HepG2 (cell line): ENCODE measurements at regions not wholly inside any gene's neighbourhood (a gene's known extent, or its start where the extent isn't known, plus 50 kb on each side); places are given as distances from the start of the nearest gene placed in this dataset.

ENCODE experiments used
- ATAC-seq: fragments of 200-7000 bp; cut with Tn5 transposase; 3 replicates; pipeline ENCODE4 v1.9.1; 2020; ENCODE audit warnings: mild to moderate bottlenecking, moderate library complexity
- BruUV-seq: library from RNA; stranded (reverse); fragments of 400-500 nt; replicated peaks from 2 replicates; lab custom pipeline; 2021; lab: Mats Ljungman, UMichigan
- CTCF ChIA-PET: fragments of 300-600 bp; formaldehyde crosslinking; extraction: SDS; loops from one replicate; lab custom pipeline; 2021; ENCODE audit warnings: low total read pairs, inconsistent platforms, low intra/inter-chr PET ratio; lab: Yijun Ruan, JAX
- POLR2A ChIA-PET: fragments of 350-600 bp; sonication (Branson Sonifier 250); formaldehyde crosslinking; loops from one replicate; lab custom pipeline; 2020; ENCODE audit warnings: antibody characterized with exemption, inconsistent platforms; lab: Yijun Ruan, JAX
- DNase-seq: peaks from one replicate; pipeline ENCODE4 v3.0.0-alpha.2; 2015; ENCODE audit warnings: low spot score
- FAIRE-seq: peaks from 3 replicates; lab custom pipeline; 2011; peaks lifted over from hg19 to GRCh38; lab: Jason Lieb, UNC
- H2AFZ ChIP-seq: one replicate; pipeline ENCODE4 v1.6.1; 2011; ENCODE audit warnings: low read length, inconsistent platforms
- H3K27ac ChIP-seq: fragments of 300-600 bp; 3 replicates; pipeline ENCODE4 v1.8.0; 2011; ENCODE audit warnings: mixed run types, mild to moderate bottlenecking, mixed read lengths, low read length, inconsistent platforms; ENCODE audit not compliant: insufficient read depth; ENCODE audit errors: extremely low read length
- H3K27me3 ChIP-seq, 2 experiments: fragments of 200-600 bp in 1 of 2; 2 replicates in 1 of 2; 3 replicates in 1 of 2; pipeline versions ENCODE4 v1.6.0 to v1.8.0; 2011; ENCODE audit warnings: low read length in 2 of 2, mild to moderate bottlenecking in 2 of 2, moderate library complexity in 2 of 2, inconsistent platforms in 1 of 2; ENCODE audit not compliant: insufficient read depth in 2 of 2, control insufficient read depth in 1 of 2
- H3K36me3 ChIP-seq, 2 experiments: fragments of 200-600 bp in 1 of 2; replicated peaks in 1 of 2; 2 replicates in 1 of 2; 3 replicates in 1 of 2; pipeline versions ENCODE4 v1.5.1 to v1.8.0; 2011; ENCODE audit warnings: low read length in 2 of 2, inconsistent platforms in 1 of 2; ENCODE audit not compliant: insufficient read depth in 2 of 2, control insufficient read depth in 1 of 2
- H3K4me1 ChIP-seq: 2 replicates; pipeline ENCODE4 v1.5.1; 2012; ENCODE audit warnings: low read length, inconsistent platforms; ENCODE audit not compliant: insufficient read depth
- H3K4me2 ChIP-seq: 2 replicates; pipeline ENCODE4 v1.6.0; 2011; ENCODE audit warnings: low read depth, low read length, inconsistent platforms
- H3K4me3 ChIP-seq, 3 experiments: fragments of 200-600 bp in 1 of 3; sonication (generic), shearing (Covaris generic) in 1 of 3; replicated peaks in 1 of 3; 2 replicates each; pipeline ENCODE4 v1.5.1; 2011 to 2016; ENCODE audit warnings: low read length in 3 of 3, inconsistent platforms in 2 of 3, low read depth in 2 of 3, mild to moderate bottlenecking in 2 of 3, control low read depth in 1 of 3, mixed read lengths in 1 of 3; ENCODE audit not compliant: insufficient read depth in 1 of 3
- H3K79me2 ChIP-seq: one replicate; pipeline ENCODE4 v1.6.1; 2011; ENCODE audit warnings: low read length, inconsistent platforms; ENCODE audit not compliant: insufficient read depth
- H3K9ac ChIP-seq: 2 replicates; pipeline ENCODE4 v1.6.0; 2011; ENCODE audit warnings: mild to moderate bottlenecking, low read depth, low read length, inconsistent platforms; ENCODE audit not compliant: insufficient read depth
- H3K9me3 ChIP-seq: 2 replicates; pipeline ENCODE4 v1.5.1; 2012; ENCODE audit warnings: mild to moderate bottlenecking, low read length
- H4K20me1 ChIP-seq: 2 replicates; pipeline ENCODE4 v1.6.0; 2011; ENCODE audit warnings: inconsistent platforms, mild to moderate bottlenecking, low read length, moderate library complexity; ENCODE audit not compliant: insufficient read depth
- HES4 ChIP-seq: sonication (generic); formaldehyde crosslinking; IDR thresholded peaks from 2 replicates; pipeline ENCODE4 v1.9.0; 2021; ENCODE audit warnings: mild to moderate bottlenecking, missing genetic modification reagents, borderline replicate concordance
- KLF15 ChIP-seq: sonication (generic); formaldehyde crosslinking; IDR thresholded peaks from 2 replicates; pipeline ENCODE4 v1.8.1; 2023; ENCODE audit warnings: borderline replicate concordance, mild to moderate bottlenecking, inconsistent platforms, missing genetic modification reagents, mixed read lengths
- MLLT10 ChIP-seq: sonication (generic); formaldehyde crosslinking; IDR thresholded peaks from 2 replicates; pipeline ENCODE4 v1.4.0; 2020; ENCODE audit warnings: missing genetic modification reagents
- PRPF4 ChIP-seq: fragments of 200-400 bp; formaldehyde crosslinking; IDR thresholded peaks from 2 replicates; pipeline ENCODE4 v1.6.1; 2016; ENCODE audit warnings: low read length, low read depth; ENCODE audit not compliant: poor library complexity, severe bottlenecking
- RAD51 ChIP-seq: fragments of 450-650 bp; IDR thresholded peaks from 2 replicates; pipeline ENCODE4 v1.6.1; 2016; ENCODE audit warnings: borderline replicate concordance
- RXRB ChIP-seq: IDR thresholded peaks from 2 replicates; pipeline ENCODE4 v1.6.1; 2016; ENCODE audit warnings: borderline replicate concordance, missing genetic modification reagents, missing compliant biosample characterization
- SP4 ChIP-seq: sonication (generic); formaldehyde crosslinking; IDR thresholded peaks from 2 replicates; pipeline ENCODE4 v1.8.1; 2023; ENCODE audit warnings: mild to moderate bottlenecking, missing genetic modification reagents
- ZNF292 ChIP-seq: sonication (generic); formaldehyde crosslinking; IDR thresholded peaks from 2 replicates; pipeline ENCODE4 v1.8.1; 2022; ENCODE audit warnings: mild to moderate bottlenecking, low read depth, missing genetic modification reagents, borderline replicate concordance
- ZNF343 ChIP-seq: sonication (generic); formaldehyde crosslinking; IDR thresholded peaks from 2 replicates; pipeline ENCODE4 v1.4.0; 2020; ENCODE audit warnings: mild to moderate bottlenecking, missing genetic modification reagents
- ZNF674 ChIP-seq: sonication (generic); formaldehyde crosslinking; IDR thresholded peaks from 2 replicates; pipeline ENCODE4 v1.5.0; 2020; ENCODE audit warnings: low read depth, mild to moderate bottlenecking, missing genetic modification reagents
- ZSCAN12 ChIP-seq: sonication (generic); formaldehyde crosslinking; IDR thresholded peaks from 2 replicates; pipeline ENCODE4 v1.9.0; 2021; ENCODE audit warnings: mild to moderate bottlenecking, missing genetic modification reagents
- WGBS: methylation state at CpG from one replicate; pipeline ENCODE4 v1.1.6; 2017; ENCODE audit warnings: low lambda C conversion rate; 5-methylcytosine and 5-hydroxymethylcytosine counted together
- in situ Hi-C: cut with HindIII; loops from 2 replicates; pipeline ENCODE4 v1.10.0; 2017; ENCODE audit warnings: low pct_unique_long_range_greater_than_20kb; ENCODE audit not compliant: extremely low pct_ligation_motif_present
- intact Hi-C: fragments of 100-400 bp; cut with micrococcal nuclease; formaldehyde crosslinking; loops from one replicate; pipeline ENCODE4 v1.10.0; 2022; ENCODE audit not compliant: unreplicated experiment
- TF ChIP-seq, protein P1 (sequence below): sonication (generic); formaldehyde crosslinking; IDR thresholded peaks from 2 replicates; pipeline ENCODE4 v1.4.0; 2020; ENCODE audit warnings: missing genetic modification reagents
- TF ChIP-seq, protein P2 (sequence below): sonication (generic); formaldehyde crosslinking; IDR thresholded peaks from 2 replicates; pipeline ENCODE4 v1.4.0; 2020; ENCODE audit warnings: missing genetic modification reagents, borderline replicate concordance
- TF ChIP-seq, protein P3 (sequence below): sonication (generic); formaldehyde crosslinking; IDR thresholded peaks from 2 replicates; pipeline ENCODE4 v1.8.0; 2022; ENCODE audit warnings: mild to moderate bottlenecking, missing genetic modification reagents, borderline replicate concordance

DNA sequence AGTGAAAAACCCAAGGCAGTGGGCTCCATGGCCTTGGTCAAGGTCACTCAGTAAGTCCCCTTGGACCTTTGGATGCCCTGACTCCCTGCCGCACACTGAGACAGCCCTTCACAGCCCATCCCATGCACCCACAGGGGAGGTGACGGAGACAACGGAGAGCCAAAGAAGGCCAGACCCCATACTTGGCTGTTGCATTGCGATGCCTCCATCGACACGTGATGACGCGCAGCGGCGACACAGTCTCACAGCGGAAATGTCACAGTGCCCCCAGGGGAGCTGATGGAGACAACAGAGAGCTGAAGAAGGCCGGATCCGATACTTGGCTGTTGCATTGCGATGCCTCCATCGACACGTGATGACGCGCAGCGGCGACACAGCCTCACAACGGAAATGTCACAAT, 282.4 kb downstream of the TEX29 start:
- ATAC-seq (no peak), DNase-seq (no peak), FAIRE-seq (no peak)
- H3K4me1 ChIP-seq = no peaks in the 10 kb centered on the region
- ChIA-PET POLR2A (no interaction called here), CTCF (no interaction called here)
- H3K36me3 ChIP-seq = no peaks in the 10 kb centered on the region
- peaks cover 0 to 18% of the 10 kb centered on the region in 2 experiments; a peak in 2 of 5 replicates for H3K27me3 ChIP-seq
- no peak overlapping the region for H3K4me3 ChIP-seq
- H2AFZ ChIP-seq = no peak overlapping the region
- BruUV-seq = no TSS peak
- WGBS = 56% methylated on average over 21 of the region's 21 CpGs
- H3K79me2 ChIP-seq = no peaks in the 10 kb centered on the region
- no peaks in the 10 kb centered on the region for H3K9me3 ChIP-seq
- H3K27ac ChIP-seq = no peak overlapping the region
- no peak overlapping the region for H3K4me2 ChIP-seq
- intact Hi-C loops (no loop called here), in situ Hi-C loops (no loop called here)
- H3K9ac ChIP-seq = no peak overlapping the region
- no peaks in the 10 kb centered on the region for H4K20me1 ChIP-seq
- no peak for TF ChIP-seq ZSCAN12 (CRISPR knock-in tag)
- no peak for TF ChIP-seq SP4 (CRISPR knock-in tag)
- TF ChIP-seq, protein P1, sequence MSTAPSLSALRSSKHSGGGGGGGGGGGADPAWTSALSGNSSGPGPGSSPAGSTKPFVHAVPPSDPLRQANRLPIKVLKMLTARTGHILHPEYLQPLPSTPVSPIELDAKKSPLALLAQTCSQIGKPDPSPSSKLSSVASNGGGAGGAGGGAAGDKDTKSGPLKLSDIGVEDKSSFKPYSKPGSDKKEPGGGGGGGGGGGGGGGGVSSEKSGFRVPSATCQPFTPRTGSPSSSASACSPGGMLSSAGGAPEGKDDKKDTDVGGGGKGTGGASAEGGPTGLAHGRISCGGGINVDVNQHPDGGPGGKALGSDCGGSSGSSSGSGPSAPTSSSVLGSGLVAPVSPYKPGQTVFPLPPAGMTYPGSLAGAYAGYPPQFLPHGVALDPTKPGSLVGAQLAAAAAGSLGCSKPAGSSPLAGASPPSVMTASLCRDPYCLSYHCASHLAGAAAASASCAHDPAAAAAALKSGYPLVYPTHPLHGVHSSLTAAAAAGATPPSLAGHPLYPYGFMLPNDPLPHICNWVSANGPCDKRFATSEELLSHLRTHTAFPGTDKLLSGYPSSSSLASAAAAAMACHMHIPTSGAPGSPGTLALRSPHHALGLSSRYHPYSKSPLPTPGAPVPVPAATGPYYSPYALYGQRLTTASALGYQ (CRISPR knock-in tag) = no peak
- no peak for TF ChIP-seq KLF15 (CRISPR knock-in tag)
- TF ChIP-seq, protein P2, sequence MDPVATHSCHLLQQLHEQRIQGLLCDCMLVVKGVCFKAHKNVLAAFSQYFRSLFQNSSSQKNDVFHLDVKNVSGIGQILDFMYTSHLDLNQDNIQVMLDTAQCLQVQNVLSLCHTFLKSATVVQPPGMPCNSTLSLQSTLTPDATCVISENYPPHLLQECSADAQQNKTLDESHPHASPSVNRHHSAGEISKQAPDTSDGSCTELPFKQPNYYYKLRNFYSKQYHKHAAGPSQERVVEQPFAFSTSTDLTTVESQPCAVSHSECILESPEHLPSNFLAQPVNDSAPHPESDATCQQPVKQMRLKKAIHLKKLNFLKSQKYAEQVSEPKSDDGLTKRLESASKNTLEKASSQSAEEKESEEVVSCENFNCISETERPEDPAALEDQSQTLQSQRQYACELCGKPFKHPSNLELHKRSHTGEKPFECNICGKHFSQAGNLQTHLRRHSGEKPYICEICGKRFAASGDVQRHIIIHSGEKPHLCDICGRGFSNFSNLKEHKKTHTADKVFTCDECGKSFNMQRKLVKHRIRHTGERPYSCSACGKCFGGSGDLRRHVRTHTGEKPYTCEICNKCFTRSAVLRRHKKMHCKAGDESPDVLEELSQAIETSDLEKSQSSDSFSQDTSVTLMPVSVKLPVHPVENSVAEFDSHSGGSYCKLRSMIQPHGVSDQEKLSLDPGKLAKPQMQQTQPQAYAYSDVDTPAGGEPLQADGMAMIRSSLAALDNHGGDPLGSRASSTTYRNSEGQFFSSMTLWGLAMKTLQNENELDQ (CRISPR knock-in tag) = no peak
- TF ChIP-seq ZNF674 (CRISPR knock-in tag) = no peak
- TF ChIP-seq RXRB = no peak
- TF ChIP-seq, protein P3, sequence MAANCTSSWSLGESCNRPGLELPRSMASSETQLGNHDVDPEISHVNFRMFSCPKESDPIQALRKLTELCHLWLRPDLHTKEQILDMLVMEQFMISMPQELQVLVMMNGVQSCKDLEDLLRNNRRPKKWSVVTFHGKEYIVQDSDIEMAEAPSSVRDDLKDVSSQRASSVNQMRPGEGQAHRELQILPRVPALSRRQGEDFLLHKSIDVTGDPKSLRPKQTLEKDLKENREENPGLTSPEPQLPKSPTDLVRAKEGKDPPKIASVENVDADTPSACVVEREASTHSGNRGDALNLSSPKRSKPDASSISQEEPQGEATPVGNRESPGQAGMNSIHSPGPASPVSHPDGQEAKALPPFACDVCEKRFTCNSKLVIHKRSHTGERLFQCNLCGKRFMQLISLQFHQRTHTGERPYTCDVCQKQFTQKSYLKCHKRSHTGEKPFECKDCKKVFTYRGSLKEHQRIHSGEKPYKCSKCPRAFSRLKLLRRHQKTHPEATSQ = no peak
- no peak for TF ChIP-seq PRPF4
- no peak for TF ChIP-seq RAD51
- TF ChIP-seq ZNF292 (CRISPR knock-in tag) = no peak
- no peak for TF ChIP-seq ZNF343 (CRISPR knock-in tag)
- TF ChIP-seq MLLT10 (CRISPR knock-in tag) = no peak
- TF ChIP-seq HES4 = no peak
